Sigmoid colon (tissue), 6 donors: ENCODE measurements at regions not wholly inside any gene's neighbourhood (a gene's known extent, or its start where the extent isn't known, plus 50 kb on each side); places are given as distances from the start of the nearest gene placed in this dataset.

Experiments used
- DNase-seq: peaks from one replicate; pipeline ENCODE4 v3.0.0-alpha.2; 2019
- H3K27ac ChIP-seq, 4 donors: fragments of 200-600 bp; sonication (generic); one replicate each; pipeline ENCODE4 v1.5.1; 2016 to 2019; ENCODE audit warnings: mild to moderate bottlenecking in 1 of 4
- H3K27me3 ChIP-seq, 3 donors: fragments of 200-600 bp; sonication (generic); one replicate each; pipeline ENCODE4 v1.5.1; 2019; ENCODE audit warnings: mild to moderate bottlenecking in 1 of 3
- H3K36me3 ChIP-seq, 4 donors: fragments of 200-600 bp; sonication (generic); one replicate each; pipeline ENCODE4 v1.5.1; 2016 to 2019
- H3K4me1 ChIP-seq, 4 donors: fragments of 200-600 bp; sonication (generic); one replicate each; pipeline ENCODE4 v1.5.1; 2017 to 2019
- H3K4me3 ChIP-seq, 4 donors: fragments of 200-600 bp; sonication (generic); one replicate each; pipeline ENCODE4 v1.5.1; 2017 to 2019; ENCODE audit warnings: mild to moderate bottlenecking in 2 of 4, moderate library complexity in 1 of 4
- H3K9me3 ChIP-seq, 4 donors: fragments of 200-600 bp in 3 of 4; sonication (generic) in 3 of 4; one replicate each; pipeline versions ENCODE4 v1.5.1 to v1.6.1; 2013 to 2019
- EP300 ChIP-seq, 4 donors: sonication (generic); formaldehyde crosslinking; IDR thresholded peaks; one replicate each; pipeline ENCODE4 v1.6.1; 2017; ENCODE audit warnings: antibody characterized with exemption in 4 of 4
- POLR2A ChIP-seq, 2 donors: fragments of 450-650 bp; IDR thresholded peaks; one replicate each; pipeline ENCODE4 v1.6.1; 2016; ENCODE audit warnings: antibody characterized with exemption in 2 of 2, mild to moderate bottlenecking in 2 of 2, moderate library complexity in 2 of 2
- POLR2AphosphoS5 ChIP-seq, 4 donors: sonication (generic); formaldehyde crosslinking; IDR thresholded peaks; one replicate each; pipeline ENCODE4 v1.6.1; 2017; ENCODE audit warnings: antibody characterized with exemption in 4 of 4
- WGBS, 2 donors: extraction: QIAGEN DNeasy Blood & Tissue Kit; methylation state at CpG; one replicate each; pipeline ENCODE4 v1.1.7; 2013; 5-methylcytosine and 5-hydroxymethylcytosine counted together
- intact Hi-C: fragments of 100-400 bp; cut with DNase I; formaldehyde crosslinking; loops from one replicate; pipeline ENCODE4 v1.15.1; 2023
- TF ChIP-seq, protein P1 (sequence below), 4 experiments: fragments of 450-650 bp in 3 of 4; fragments of 200-600 bp in 1 of 4; IDR thresholded peaks; one replicate each; pipeline ENCODE4 v1.5.1; 2016 to 2019; ENCODE audit warnings: antibody characterized with exemption in 4 of 4, mild to moderate bottlenecking in 3 of 4, moderate library complexity in 2 of 4
- donor health status: healthy with polysubstance abuse.
- donor health status: healthy.

DNA sequence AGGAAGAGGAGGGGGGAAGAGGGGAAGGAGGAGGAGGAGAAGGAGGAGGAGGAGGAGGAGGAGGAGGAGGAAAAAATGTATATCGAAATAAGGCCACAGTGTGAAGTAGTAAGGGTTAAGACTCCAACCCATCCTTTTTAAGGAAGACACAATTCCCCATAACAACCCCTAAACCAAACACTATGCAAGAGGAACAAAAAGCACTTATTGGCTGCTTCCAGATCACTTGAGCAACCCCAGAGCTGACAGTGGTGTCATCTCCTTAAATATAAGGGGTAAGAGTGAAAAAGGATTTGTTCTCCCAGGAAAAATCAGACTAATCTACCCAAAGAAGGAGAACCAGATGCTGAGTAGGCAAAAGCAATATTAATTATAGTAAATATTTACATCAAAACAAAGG, 169.1 kb upstream of the SASH1 start:
- H3K27me3 ChIP-seq: no peaks in the 10 kb centered on the region
- H3K4me1 ChIP-seq: no peaks in the 10 kb centered on the region
- H3K4me3 ChIP-seq: no peak overlapping the region
- no peak overlapping the region for H3K27ac ChIP-seq
- H3K36me3 ChIP-seq: no peaks in the 10 kb centered on the region
- intact Hi-C loops: no loop called here
- no peaks in the 10 kb centered on the region for H3K9me3 ChIP-seq
- 86% methylated on average over 1 of the region's 1 CpG for WGBS, 2 donors
- no peak for DNase-seq
- TF ChIP-seq POLR2A (IDR thresholded peaks at IDR 0.05): no peak

DNA sequence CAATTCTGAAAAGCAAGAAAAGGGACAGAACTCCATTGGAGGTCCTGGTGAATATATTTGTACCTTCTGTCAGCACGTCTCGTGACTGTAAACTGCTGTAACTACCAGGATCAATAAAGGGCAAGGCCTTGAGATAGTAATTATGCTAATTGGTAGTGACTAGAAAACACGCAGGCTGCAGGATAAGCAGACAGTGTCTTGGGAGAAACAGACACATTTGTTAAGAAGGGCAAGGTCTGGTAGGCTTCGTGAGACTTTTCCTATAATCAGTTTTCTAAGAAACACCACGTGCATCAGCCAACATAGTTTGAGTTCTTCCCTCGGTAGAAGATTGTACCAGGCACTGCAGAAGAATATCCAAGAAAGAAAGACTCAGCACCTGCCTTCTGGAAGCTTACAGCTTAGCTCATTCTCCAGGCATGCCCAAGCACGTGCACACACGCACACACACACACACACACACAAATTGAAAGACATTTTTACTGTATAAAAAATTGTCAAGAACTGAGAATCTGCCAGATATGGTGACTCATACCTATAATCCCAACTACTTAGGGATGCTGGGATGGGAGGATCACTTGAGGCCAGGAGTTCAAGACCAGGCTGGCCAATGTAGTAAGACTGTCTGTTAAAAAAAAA, 167.0 kb upstream of the SASH1 start:
- no peaks in the 10 kb centered on the region for H3K27me3 ChIP-seq
- no peaks in the 10 kb centered on the region for H3K36me3 ChIP-seq
- 86 to 88% methylated on average over 8 of the region's 8 CpGs for WGBS, 2 donors
- TF ChIP-seq POLR2AphosphoS5 (IDR thresholded peaks at IDR 0.05) (no peak), EP300 (IDR thresholded peaks at IDR 0.05) (no peak), POLR2A (IDR thresholded peaks at IDR 0.05) (no peak)
- TF ChIP-seq, protein P1, sequence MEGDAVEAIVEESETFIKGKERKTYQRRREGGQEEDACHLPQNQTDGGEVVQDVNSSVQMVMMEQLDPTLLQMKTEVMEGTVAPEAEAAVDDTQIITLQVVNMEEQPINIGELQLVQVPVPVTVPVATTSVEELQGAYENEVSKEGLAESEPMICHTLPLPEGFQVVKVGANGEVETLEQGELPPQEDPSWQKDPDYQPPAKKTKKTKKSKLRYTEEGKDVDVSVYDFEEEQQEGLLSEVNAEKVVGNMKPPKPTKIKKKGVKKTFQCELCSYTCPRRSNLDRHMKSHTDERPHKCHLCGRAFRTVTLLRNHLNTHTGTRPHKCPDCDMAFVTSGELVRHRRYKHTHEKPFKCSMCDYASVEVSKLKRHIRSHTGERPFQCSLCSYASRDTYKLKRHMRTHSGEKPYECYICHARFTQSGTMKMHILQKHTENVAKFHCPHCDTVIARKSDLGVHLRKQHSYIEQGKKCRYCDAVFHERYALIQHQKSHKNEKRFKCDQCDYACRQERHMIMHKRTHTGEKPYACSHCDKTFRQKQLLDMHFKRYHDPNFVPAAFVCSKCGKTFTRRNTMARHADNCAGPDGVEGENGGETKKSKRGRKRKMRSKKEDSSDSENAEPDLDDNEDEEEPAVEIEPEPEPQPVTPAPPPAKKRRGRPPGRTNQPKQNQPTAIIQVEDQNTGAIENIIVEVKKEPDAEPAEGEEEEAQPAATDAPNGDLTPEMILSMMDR (IDR thresholded peaks at IDR 0.05): no peak
- no peak overlapping the region for H3K4me3 ChIP-seq
- no peaks in the 10 kb centered on the region for H3K9me3 ChIP-seq
- no peak for DNase-seq
- no peak overlapping the region for H3K27ac ChIP-seq
- H3K4me1 ChIP-seq: no peaks in the 10 kb centered on the region
- intact Hi-C loops: loop anchor here (2.0 kb wide), 1 partner anchor 289 kb away; no protein-coding TSS in a partner anchor

GRCh38 chr6:148177589-148178233, 164.9 kb upstream of the SASH1 start:
- peak; percentile 74 for DNase-seq
- Histone ChIP-seq H3K9me3 (no peaks in the 10 kb centered on the region), H3K27me3 (no peaks in the 10 kb centered on the region), H3K36me3 (no peaks in the 10 kb centered on the region), H3K27ac (no peak overlapping the region), H3K4me1 (no peaks in the 10 kb centered on the region), H3K4me3 (no peak overlapping the region)
- WGBS, 2 donors: 76 to 77% methylated on average over 10 of the region's 10 CpGs
- intact Hi-C loops: loop anchor here (1.0 to 2.0 kb wide), 2 partner anchors 74 to 287 kb away; no protein-coding TSS in a partner anchor
- no peak for TF ChIP-seq EP300 (IDR thresholded peaks at IDR 0.05)
- TF ChIP-seq, protein P1 (IDR thresholded peaks at IDR 0.05): peak; percentile 77 to 87 (median 81)

GRCh38 chr6:148179786-148180185, 162.9 kb upstream of the SASH1 start:
- Histone ChIP-seq H3K27me3 (no peaks in the 10 kb centered on the region), H3K36me3 (no peaks in the 10 kb centered on the region), H3K27ac (no peak overlapping the region), H3K9me3 (no peaks in the 10 kb centered on the region), H3K4me1 (no peaks in the 10 kb centered on the region), H3K4me3 (no peak overlapping the region)
- TF ChIP-seq EP300 (IDR thresholded peaks at IDR 0.05): no peak
- no peak for TF ChIP-seq POLR2AphosphoS5 (IDR thresholded peaks at IDR 0.05)
- no peak for TF ChIP-seq POLR2A (IDR thresholded peaks at IDR 0.05)
- TF ChIP-seq, protein P1 (IDR thresholded peaks at IDR 0.05): peak in 1 of 4 experiments; percentile 26
- 76 to 78% methylated on average over 1 of the region's 1 CpG for WGBS, 2 donors
- intact Hi-C loops: no loop called here
- no peak for DNase-seq

DNA sequence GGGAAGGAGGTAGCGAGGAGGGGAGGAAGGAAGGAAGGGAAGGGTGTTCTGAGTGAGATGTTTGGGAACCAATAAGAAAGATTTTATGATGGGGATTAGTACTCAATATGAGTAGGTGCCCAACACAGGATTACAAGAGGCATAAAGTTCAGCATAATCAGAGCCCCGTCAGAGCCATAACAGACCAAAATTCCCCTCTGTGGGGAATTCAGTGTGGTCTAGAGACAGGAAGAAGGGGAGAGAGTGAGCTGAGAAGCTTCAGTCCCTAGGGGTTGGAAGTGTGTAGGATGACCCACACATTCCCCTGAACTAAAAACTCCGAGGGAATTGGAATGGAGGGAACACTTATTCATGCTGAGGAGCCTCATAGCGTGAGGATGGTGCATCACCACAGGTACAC, 160.3 kb upstream of the SASH1 start:
- 83 to 84% methylated on average over 4 of the region's 4 CpGs for WGBS, 2 donors
- intact Hi-C loops: no loop called here
- Histone ChIP-seq H3K4me3 (no peak overlapping the region), H3K27me3 (no peaks in the 10 kb centered on the region), H3K27ac (no peak overlapping the region), H3K4me1 (peaks cover 0 to 4% (median 0%) of the 10 kb centered on the region in 4 donors), H3K9me3 (no peaks in the 10 kb centered on the region), H3K36me3 (no peaks in the 10 kb centered on the region)
- no peak for DNase-seq
- TF ChIP-seq, protein P1 (IDR thresholded peaks at IDR 0.05): no peak
- TF ChIP-seq EP300 (IDR thresholded peaks at IDR 0.05) (no peak), POLR2AphosphoS5 (IDR thresholded peaks at IDR 0.05) (no peak), POLR2A (IDR thresholded peaks at IDR 0.05) (no peak)
